AG04450 (cell line): ENCODE measurements at regions not wholly inside any gene's neighbourhood (a gene's known extent, or its start where the extent isn't known, plus 50 kb on each side); places are given as distances from the start of the nearest gene placed in this dataset.
"Not testable (repeated sequence)": the region's sequence is repeated elsewhere in the genome, so short reads cannot be mapped to it uniquely, and the experiment has no call there.

Experiments
- CTCF ChIA-PET: fragments of 300-600, 350-600 bp; formaldehyde crosslinking; extraction: SDS; loops from one replicate; lab custom pipeline; 2022; ENCODE audit warnings: antibody characterized with exemption, inconsistent platforms; lab: Charles Lee
- POLR2A ChIA-PET: fragments of 350-600 bp; formaldehyde crosslinking; extraction: SDS; loops from one replicate; lab custom pipeline; 2021; ENCODE audit warnings: antibody characterized with exemption, inconsistent platforms; lab: Yijun Ruan, JAX
- DNase-seq: peaks from one replicate; pipeline ENCODE4 v3.0.0-alpha.2; 2011; ENCODE audit warnings: low read depth, low spot score
- H3K27ac ChIP-seq: one replicate; pipeline ENCODE4 v1.5.1; 2012; ENCODE audit warnings: low read depth, low read length, control low read depth
- H3K27me3 ChIP-seq: one replicate; pipeline ENCODE4 v1.6.0; 2012; ENCODE audit warnings: low read length; ENCODE audit not compliant: control insufficient read depth, insufficient read depth
- H3K4me3 ChIP-seq: 2 replicates; pipeline ENCODE4 v1.5.1; 2011; ENCODE audit warnings: mild to moderate bottlenecking, low read depth, low read length, control low read depth
- H3K9me3 ChIP-seq: 2 replicates; pipeline ENCODE4 v1.5.1; 2012; ENCODE audit warnings: low read length; ENCODE audit not compliant: control insufficient read depth, insufficient read depth
- CTCF ChIP-seq: IDR thresholded peaks from 2 replicates; pipeline ENCODE4 v1.5.1; 2011; ENCODE audit warnings: low read depth, low read length, control low read depth, inconsistent platforms

- no peaks in the 10 kb centered on the region for H3K9me3 ChIP-seq
- ChIA-PET POLR2A (no interaction called here), CTCF (no interaction called here)
- no peak for TF ChIP-seq CTCF
- no peak overlapping the region for H3K4me3 ChIP-seq
- no peaks in the 10 kb centered on the region for H3K27me3 ChIP-seq
- no peak for DNase-seq
- no peak overlapping the region for H3K27ac ChIP-seq
These were observed 215.5 kb downstream of the ETAA1 start for GRCh38 chr2:67612576-67613042.

- TF ChIP-seq CTCF: no peak
These were observed 216.1 kb downstream of the ETAA1 start for GRCh38 chr2:67613227-67613626.

GRCh38 chr2:67614454-67614853 is 217.3 kb downstream of the ETAA1 start:
- H3K27me3 ChIP-seq: no peaks in the 10 kb centered on the region
- DNase-seq: no peak
- H3K4me3 ChIP-seq: no peak overlapping the region
- ChIA-PET POLR2A (no interaction called here), CTCF (no interaction called here)
- H3K27ac ChIP-seq: no peak overlapping the region
- H3K9me3 ChIP-seq: no peaks in the 10 kb centered on the region
- TF ChIP-seq CTCF: no peak

More at GRCh38 chr2:67613227-67613626, 216.1 kb downstream of the ETAA1 start:
- no peak for DNase-seq
- no peaks in the 10 kb centered on the region for H3K9me3 ChIP-seq
- no peak overlapping the region for H3K4me3 ChIP-seq
- POLR2A ChIA-PET: no interaction called here
- H3K27me3 ChIP-seq: no peaks in the 10 kb centered on the region
- CTCF ChIA-PET: interaction anchor here (0.7 kb wide), 1 partner anchor 44 kb away, joined by 3 read pairs; no protein-coding TSS in a partner anchor
- no peak overlapping the region for H3K27ac ChIP-seq

GRCh38 chr2:67616749-67617148 is 219.6 kb downstream of the ETAA1 start:
- ChIA-PET POLR2A (interaction anchor here (1.2 kb wide), 2 partner anchors 40 to 55 kb away, joined by 4 read pairs; no protein-coding TSS in a partner anchor), CTCF (no interaction called here)
- peak; percentile 86 for DNase-seq

GRCh38 chr2:67619204-67619603 is 222.1 kb downstream of the ETAA1 start:
- POLR2A ChIA-PET: no interaction called here
- Histone ChIP-seq H3K27ac (no peak overlapping the region), H3K27me3 (no peaks in the 10 kb centered on the region), H3K4me3 (no peak overlapping the region), H3K9me3 (no peaks in the 10 kb centered on the region)
- CTCF ChIA-PET: no interaction called here
- DNase-seq: no peak
- no peak for TF ChIP-seq CTCF

More at GRCh38 chr2:67616749-67617148, 219.6 kb downstream of the ETAA1 start:
- H3K27me3 ChIP-seq: no peaks in the 10 kb centered on the region
- H3K4me3 ChIP-seq: no peak overlapping the region
- TF ChIP-seq CTCF: no peak
- H3K27ac ChIP-seq: peak overlapping the region; percentile 53
- H3K9me3 ChIP-seq: no peaks in the 10 kb centered on the region

- H3K4me3 ChIP-seq, H3K27ac ChIP-seq, DNase-seq, H3K9me3 ChIP-seq, POLR2A ChIA-PET, H3K27me3 ChIP-seq, CTCF ChIA-PET: not testable (repeated sequence)
These were observed 226.6 kb downstream of the ETAA1 start for GRCh38 chr2:67623741-67624140.
